ENCODE measurements at regions not wholly inside any gene's neighbourhood (a gene's known extent, or its start where the extent isn't known, plus 50 kb on each side); places are given as distances from the start of the nearest gene placed in this dataset.

- in situ Hi-C loops (cut with MboI; ENCODE audit: low sequenced_read_pairs) = no loop called here
Observed at GRCh38 chr4:26088433-26088928, 174.5 kb downstream of the SMIM20 start.

- in situ Hi-C loops (cut with MboI; ENCODE audit: low sequenced_read_pairs) = no loop called here
Observed at GRCh38 chr4:26093551-26093950, 179.5 kb downstream of the SMIM20 start.

- in situ Hi-C loops (cut with MboI; ENCODE audit: low sequenced_read_pairs) = no loop called here
Observed at GRCh38 chr4:26094076-26094475, 180.1 kb downstream of the SMIM20 start.

GRCh38 chr4:26094911-26095310 is 180.9 kb downstream of the SMIM20 start:
- in situ Hi-C loops (cut with MboI; ENCODE audit: low sequenced_read_pairs) = no loop called here

GRCh38 chr4:26099967-26100366 is 185.9 kb downstream of the SMIM20 start:
- in situ Hi-C loops (cut with MboI; ENCODE audit: low sequenced_read_pairs) = no loop called here

GRCh38 chr4:26101011-26101410 is 187.0 kb downstream of the SMIM20 start:
- in situ Hi-C loops (cut with MboI; ENCODE audit: low sequenced_read_pairs) = no loop called here

GRCh38 chr4:26104056-26104685 is 190.2 kb downstream of the SMIM20 start:
- in situ Hi-C loops (cut with MboI; ENCODE audit: low sequenced_read_pairs) = no loop called here

GRCh38 chr4:26105337-26105736 is 191.3 kb downstream of the SMIM20 start:
- in situ Hi-C loops (cut with MboI; ENCODE audit: low sequenced_read_pairs) = no loop called here

- in situ Hi-C loops (cut with MboI; ENCODE audit: low sequenced_read_pairs) = no loop called here
Observed at GRCh38 chr4:26105815-26106699, 192.0 kb downstream of the SMIM20 start.

- in situ Hi-C loops (cut with MboI; ENCODE audit: low sequenced_read_pairs) = no loop called here
Observed at GRCh38 chr4:26106776-26107175, 192.8 kb downstream of the SMIM20 start.

GRCh38 chr4:26108054-26108453 is 194.0 kb downstream of the SMIM20 start:
- in situ Hi-C loops (cut with MboI; ENCODE audit: low sequenced_read_pairs) = no loop called here

GRCh38 chr4:26110493-26110892 is 196.5 kb downstream of the SMIM20 start:
- in situ Hi-C loops (cut with MboI; ENCODE audit: low sequenced_read_pairs) = no loop called here

- in situ Hi-C loops (cut with MboI; ENCODE audit: low sequenced_read_pairs) = no loop called here
Observed at GRCh38 chr4:26113339-26113940, 199.4 kb downstream of the SMIM20 start.

GRCh38 chr4:26116057-26116456 is 202.0 kb downstream of the SMIM20 start:
- in situ Hi-C loops (cut with MboI; ENCODE audit: low sequenced_read_pairs) = no loop called here

- in situ Hi-C loops (cut with MboI; ENCODE audit: low sequenced_read_pairs) = no loop called here
Observed at GRCh38 chr4:26120098-26120825, 200.6 kb upstream of the RBPJ start.

- in situ Hi-C loops (cut with MboI; ENCODE audit: low sequenced_read_pairs) = no loop called here
Observed at GRCh38 chr4:26122690-26123089, 198.1 kb upstream of the RBPJ start.

- in situ Hi-C loops (cut with MboI; ENCODE audit: low sequenced_read_pairs) = no loop called here
Observed at GRCh38 chr4:26124753-26125321, 196.0 kb upstream of the RBPJ start.

- in situ Hi-C loops (cut with MboI; ENCODE audit: low sequenced_read_pairs) = no loop called here
Observed at GRCh38 chr4:26126143-26126718, 194.6 kb upstream of the RBPJ start.

GRCh38 chr4:26126994-26127393 is 193.8 kb upstream of the RBPJ start:
- in situ Hi-C loops (cut with MboI; ENCODE audit: low sequenced_read_pairs) = no loop called here

GRCh38 chr4:26127851-26128337 is 192.9 kb upstream of the RBPJ start:
- in situ Hi-C loops (cut with MboI; ENCODE audit: low sequenced_read_pairs) = no loop called here

All from HL-60/S4 (cell line).